HG03521 (cell line): ENCODE measurements at regions not wholly inside any gene's neighbourhood (a gene's known extent, or its start where the extent isn't known, plus 50 kb on each side); places are given as distances from the start of the nearest gene placed in this dataset.
"Not testable (repeated sequence)": the region's sequence is repeated elsewhere in the genome, so short reads cannot be mapped to it uniquely, and the experiment has no call there.

Source experiments
- ATAC-seq: cut with Tn5 transposase; IDR thresholded peaks from one replicate; pipeline ENCODE4 v1.9.1; 2021; ENCODE audit warnings: mild to moderate bottlenecking, moderate library complexity; ENCODE audit not compliant: unreplicated experiment

DNA sequence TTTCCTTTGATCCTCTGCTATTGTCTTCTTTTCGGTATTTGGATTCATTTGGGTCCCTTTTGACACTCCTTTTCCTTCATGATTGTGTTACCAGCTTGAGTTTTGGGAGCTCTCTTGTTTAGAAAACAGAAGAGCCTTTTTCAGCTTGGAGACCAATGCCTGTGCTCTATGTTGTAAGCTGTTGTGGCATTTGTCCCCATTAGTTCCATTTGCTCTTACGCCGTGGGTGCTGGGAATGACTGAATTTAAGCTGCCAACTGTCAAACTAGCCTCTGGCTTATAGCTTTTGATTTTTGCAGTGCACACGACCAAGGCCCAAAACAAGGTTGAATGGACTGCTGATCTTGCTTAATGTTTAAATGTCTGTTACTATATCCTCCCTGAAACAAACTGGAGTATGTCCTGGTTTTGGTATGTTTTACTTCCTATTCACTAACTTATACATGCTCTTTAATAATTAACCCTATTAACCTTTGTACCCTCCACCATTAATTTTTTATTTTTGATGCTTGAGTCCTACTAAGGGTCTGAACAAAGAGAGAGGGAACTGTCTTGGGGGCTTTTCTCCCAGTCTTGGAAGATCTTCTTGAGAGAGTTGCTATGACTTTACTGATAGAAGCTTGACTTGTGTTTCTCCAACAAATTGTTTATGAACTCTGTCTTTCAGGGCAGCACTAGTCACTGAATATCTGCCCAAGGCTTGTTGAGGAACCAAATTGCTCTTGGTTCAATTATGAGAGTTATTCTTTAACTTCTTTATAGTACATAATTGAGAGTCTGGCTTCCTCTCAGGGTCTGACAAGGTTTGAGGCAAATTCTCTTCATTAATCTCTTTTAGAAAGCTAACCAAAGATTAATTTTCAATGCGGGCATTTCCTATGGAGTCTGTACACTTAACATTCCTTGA, 100.3 kb upstream of the SIRPG start:
- no peak for ATAC-seq

GRCh38 chr20:1757072-1757471, 99.5 kb upstream of the SIRPG start:
- no peak for ATAC-seq

DNA sequence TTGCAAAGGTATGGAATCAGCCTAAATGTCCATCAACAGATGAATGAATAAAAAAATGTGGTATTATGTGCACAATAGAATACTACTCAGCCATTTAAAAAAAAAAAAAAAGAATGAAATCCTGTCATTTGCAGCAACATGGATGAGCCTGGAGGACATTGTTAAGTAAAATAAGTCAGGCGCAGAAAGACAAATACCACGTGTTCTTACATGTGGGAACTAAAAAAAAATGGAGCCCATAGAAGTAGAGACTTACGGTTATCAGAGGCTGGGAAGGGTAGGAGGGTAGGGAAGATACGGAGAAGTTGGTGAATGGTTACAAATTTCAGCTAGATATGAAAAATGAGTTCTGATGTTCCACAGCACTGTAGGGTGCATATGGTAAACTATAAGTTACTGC, 97.2 kb upstream of the SIRPG start:
- no peak for ATAC-seq

- no peak for ATAC-seq
Measured at GRCh38 chr20:1754306-1754705, 96.7 kb upstream of the SIRPG start.

DNA sequence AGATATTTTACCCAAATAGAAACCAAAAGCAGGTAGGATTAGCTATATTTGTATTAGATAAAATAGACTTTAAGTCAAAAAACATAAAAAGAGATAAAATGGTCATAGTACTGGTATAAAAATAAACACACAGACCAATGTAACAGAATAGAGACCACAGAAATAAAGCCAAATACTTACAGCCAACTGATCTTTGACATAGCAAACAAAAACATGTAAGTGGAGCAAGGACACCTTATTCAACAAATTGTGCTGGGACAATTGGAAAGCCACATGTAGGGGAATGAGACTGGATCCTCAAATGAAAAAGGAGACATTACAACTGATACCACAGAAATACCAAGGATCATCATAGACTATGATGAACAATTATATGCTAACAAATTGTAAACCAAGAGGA, 94.5 kb upstream of the SIRPG start:
- ATAC-seq = no peak

DNA sequence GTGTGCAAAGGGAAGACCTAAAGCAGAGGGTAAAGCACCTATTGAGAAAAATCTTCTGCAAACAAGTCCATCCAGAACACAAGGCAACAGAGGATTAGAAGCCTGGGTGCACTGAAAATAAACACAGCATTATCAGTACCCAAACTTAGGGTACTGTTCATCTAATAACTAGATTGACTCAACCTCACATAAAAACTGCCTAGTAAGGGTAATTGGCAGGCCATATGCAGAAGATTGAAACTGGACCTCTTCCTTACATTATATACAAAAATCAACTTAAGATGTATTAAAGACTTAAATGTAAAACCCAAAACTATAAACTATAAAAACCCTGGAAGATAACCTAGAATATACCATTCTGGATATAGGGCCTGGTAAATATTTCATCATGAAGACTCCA, 91.2 kb upstream of the SIRPG start:
- no peak for ATAC-seq

GRCh38 chr20:1747953-1748577, 90.5 kb upstream of the SIRPG start:
- ATAC-seq = no peak

DNA sequence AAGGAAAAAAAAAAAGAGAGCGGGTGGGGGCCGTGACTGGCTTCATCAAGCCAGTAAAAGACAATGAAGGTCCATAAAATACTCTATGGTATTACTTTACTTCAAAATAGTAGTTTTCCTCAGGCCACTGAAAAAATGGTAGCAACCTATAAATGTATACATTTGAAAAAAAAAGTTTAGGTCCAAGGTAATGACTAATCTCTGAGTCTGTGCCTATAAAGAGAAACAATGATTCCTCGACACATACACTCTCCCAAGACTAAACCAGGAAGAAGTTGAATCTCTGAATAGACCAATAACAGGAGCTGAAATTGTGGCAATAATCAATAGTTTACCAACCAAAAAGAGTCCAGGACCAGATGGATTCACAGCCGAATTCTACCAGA, 84.5 kb upstream of the SIRPG start:
- not testable (repeated sequence) for ATAC-seq

- no peak for ATAC-seq
Measured at GRCh38 chr20:1741309-1742048, 83.9 kb upstream of the SIRPG start.

DNA sequence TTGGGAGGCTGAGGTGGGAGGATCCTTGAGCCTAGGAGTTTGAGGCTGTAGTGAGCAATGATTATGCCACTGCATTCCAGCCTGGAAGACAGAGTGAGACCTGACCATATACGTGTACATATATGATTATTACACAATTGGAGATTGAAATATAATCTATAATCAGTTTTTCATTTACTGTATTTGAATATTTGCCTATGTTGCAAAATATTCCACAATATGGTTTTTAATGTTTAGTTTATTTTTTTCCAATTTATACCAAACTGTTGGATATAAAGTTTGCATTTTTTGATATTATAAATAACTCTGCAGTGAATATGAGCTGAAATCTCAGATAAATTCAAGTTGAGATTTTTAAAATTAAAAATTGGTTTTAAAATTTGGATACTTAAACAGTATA, 79.6 kb upstream of the SIRPG start:
- ATAC-seq = no peak

DNA sequence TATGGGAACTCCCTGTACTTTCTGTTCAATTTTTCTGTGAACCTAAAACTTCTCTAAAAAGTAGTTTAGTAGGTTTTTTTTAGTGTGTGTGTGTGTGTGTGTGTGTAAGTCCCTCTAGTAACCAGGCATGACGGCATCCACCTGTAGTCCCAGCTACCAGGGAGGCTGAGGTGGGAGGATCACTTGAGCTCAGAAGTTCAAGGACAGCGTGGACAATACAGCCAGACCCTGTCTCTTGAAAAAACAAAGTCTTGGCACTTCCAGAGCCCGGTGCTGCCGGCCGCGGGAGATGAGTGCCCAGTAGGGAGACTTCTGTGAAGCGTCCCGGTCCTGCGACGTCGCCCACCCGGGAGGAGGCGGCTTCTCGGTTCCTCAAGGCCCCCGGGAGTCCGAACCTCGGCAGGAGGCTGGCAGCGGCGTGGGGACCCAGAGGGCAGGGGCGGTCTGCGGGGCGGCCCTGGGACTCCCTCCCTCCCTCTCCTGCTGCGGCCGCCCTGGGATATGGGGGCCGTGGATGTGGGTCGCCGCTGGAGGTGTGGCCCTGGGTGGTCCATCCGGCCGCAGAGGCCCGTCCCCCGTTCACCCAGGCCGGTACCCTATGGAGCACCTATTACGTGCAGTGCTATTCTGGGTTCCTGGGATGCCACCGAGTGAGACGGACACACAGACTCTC, 78.0 kb upstream of the SIRPG start:
- ATAC-seq = no peak

GRCh38 chr20:1734269-1734858, 76.8 kb upstream of the SIRPG start:
- no peak for ATAC-seq

DNA sequence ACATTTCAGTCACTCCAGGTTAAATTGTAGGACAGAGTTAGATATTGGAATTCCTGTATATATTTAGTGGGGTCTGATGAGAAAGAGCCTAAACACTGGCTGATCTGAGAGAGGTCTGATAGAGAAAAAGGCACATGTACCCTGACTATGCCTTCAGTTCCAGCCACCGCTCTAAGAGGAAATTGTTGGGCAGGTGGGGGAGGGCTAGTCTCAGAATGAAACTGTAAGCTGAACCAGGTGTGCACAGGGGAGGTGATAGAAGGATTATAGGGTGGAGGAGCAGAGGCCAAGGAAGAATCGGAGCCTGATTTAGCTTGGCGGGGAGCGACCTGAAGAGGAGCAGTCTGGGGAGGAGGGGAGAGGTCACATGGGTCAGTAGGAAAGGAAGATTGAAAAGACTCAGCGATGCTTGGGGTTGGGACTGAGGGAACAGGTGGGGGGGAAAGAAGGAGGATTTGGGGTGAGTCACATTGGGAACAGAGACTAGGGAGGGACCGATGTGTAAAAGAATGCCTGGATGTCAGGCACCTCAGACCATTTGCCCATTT, 74.3 kb upstream of the SIRPG start:
- ATAC-seq = not testable (repeated sequence)

DNA sequence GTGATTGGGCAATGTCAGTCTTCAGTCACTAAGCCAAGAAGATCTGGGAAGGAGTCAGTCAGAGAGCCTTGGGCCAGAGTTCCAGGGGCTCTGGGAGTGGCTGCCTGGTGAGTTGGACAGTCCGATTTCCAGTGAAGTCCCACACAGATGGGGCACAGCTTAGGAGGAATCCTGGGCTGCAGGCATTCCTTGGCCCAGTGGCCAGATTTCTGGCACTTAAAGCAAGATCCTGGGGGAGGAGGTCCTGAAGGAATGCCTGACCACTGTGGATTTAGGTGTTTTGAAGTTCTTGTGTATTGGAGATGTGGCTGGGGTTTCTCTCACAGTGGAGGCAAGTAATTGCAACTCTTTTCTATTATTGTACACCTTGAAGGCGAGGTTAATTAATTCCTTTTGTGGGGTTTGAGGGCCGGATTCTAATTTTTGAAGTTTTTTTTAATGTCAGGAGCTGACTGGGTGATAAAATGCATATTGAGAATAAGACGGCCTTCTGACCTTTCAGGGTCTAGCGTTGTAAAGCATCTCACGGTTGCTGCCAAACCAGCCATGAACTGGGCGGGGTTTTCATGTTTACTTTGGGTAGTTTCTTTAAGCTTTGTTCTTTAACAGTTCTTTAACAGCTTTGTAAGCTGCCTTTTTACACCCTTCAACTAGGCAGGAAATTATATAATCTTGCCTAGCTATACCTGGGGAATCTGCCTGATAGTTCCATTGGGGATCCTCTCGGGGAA, 73.6 kb upstream of the SIRPG start:
- not testable (repeated sequence) for ATAC-seq

GRCh38 chr20:1727303-1727702, 69.7 kb upstream of the SIRPG start:
- not testable (repeated sequence) for ATAC-seq

- ATAC-seq = no peak
Measured at GRCh38 chr20:1724901-1725300, 67.3 kb upstream of the SIRPG start.

GRCh38 chr20:1722513-1723050, 65.0 kb upstream of the SIRPG start:
- no peak for ATAC-seq

- no peak for ATAC-seq
Measured at GRCh38 chr20:1721687-1722512, 64.3 kb upstream of the SIRPG start.
